Naive thymus-derived CD4-positive, alpha-beta T cell (primary cell): ENCODE measurements at regions not wholly inside any gene's neighbourhood (a gene's known extent, or its start where the extent isn't known, plus 50 kb on each side); places are given as distances from the start of the nearest gene placed in this dataset.
A peak's percentile ranks its signal among the peaks of the same experiment; 100 is the strongest.

ENCODE experiments used
- ATAC-seq: fragments of 150-1000 bp; cut with Tn5 transposase; 2 replicates; pipeline ENCODE4 v1.10.0; 2021; ENCODE audit warnings: mild to moderate bottlenecking, moderate library complexity
- CTCF ChIA-PET: fragments of 350-600 bp; sonication (Branson Sonifier 250); formaldehyde crosslinking; loops from one replicate; lab custom pipeline; 2021; ENCODE audit warnings: antibody characterized with exemption; lab: Charles Lee
- POLR2A ChIA-PET: fragments of 350-600 bp; sonication (Branson Sonifier 250); formaldehyde crosslinking; loops from one replicate; lab custom pipeline; 2021; ENCODE audit warnings: antibody characterized with exemption, inconsistent platforms; lab: Charles Lee
- DNase-seq, 9 donors: peaks; one replicate each; pipeline versions ENCODE4 v3.0.0 to v3.0.0-alpha.2; 2020 to 2022; ENCODE audit warnings: mixed read lengths in 1 of 9
- H3K27ac ChIP-seq: one replicate; pipeline ENCODE4 v1.7.0; 2013; ENCODE audit warnings: mild to moderate bottlenecking, low read depth, low read length, moderate library complexity
- H3K27me3 ChIP-seq, 2 donors: one replicate each; pipeline ENCODE4 v1.7.0; 2013; ENCODE audit warnings: low read length in 2 of 2, mild to moderate bottlenecking in 2 of 2, moderate library complexity in 2 of 2; ENCODE audit not compliant: control insufficient read depth in 2 of 2, insufficient read depth in 2 of 2
- H3K36me3 ChIP-seq, 3 experiments: 1 replicate in 2 of 3; 2 replicates in 1 of 3; pipeline ENCODE4 v1.7.0; 2013; ENCODE audit warnings: low read length in 3 of 3, mild to moderate bottlenecking in 3 of 3, moderate library complexity in 1 of 3; ENCODE audit not compliant: insufficient read depth in 3 of 3, control insufficient read depth in 2 of 3
- H3K4me1 ChIP-seq, 2 donors: one replicate each; pipeline ENCODE4 v1.7.0; 2013; ENCODE audit warnings: low read length in 2 of 2, mild to moderate bottlenecking in 2 of 2, moderate library complexity in 1 of 2; ENCODE audit not compliant: control insufficient read depth in 2 of 2, insufficient read depth in 2 of 2
- H3K4me3 ChIP-seq: 2 replicates; pipeline ENCODE4 v1.7.0; 2013; ENCODE audit warnings: mild to moderate bottlenecking, low read length
- H3K9me3 ChIP-seq, 3 experiments: 1 replicate in 2 of 3; 2 replicates in 1 of 3; pipeline ENCODE4 v1.7.0; 2013; ENCODE audit warnings: low read length in 3 of 3; ENCODE audit not compliant: control insufficient read depth in 2 of 3
- H3K27ac Mint-ChIP-seq, 9 donors: one replicate each; pipeline ENCODE4 v1.8.0; 2020 to 2022; ENCODE audit warnings: mixed read lengths in 9 of 9, mild to moderate bottlenecking in 8 of 9, moderate library complexity in 5 of 9, inconsistent platforms in 2 of 9
- H3K27me3 Mint-ChIP-seq, 5 donors: one replicate each; pipeline ENCODE4 v1.8.0; 2021 to 2022; ENCODE audit warnings: mixed read lengths in 5 of 5, mild to moderate bottlenecking in 1 of 5
- H3K36me3 Mint-ChIP-seq, 5 donors: one replicate each; pipeline ENCODE4 v1.8.0; 2020 to 2022; ENCODE audit warnings: mixed read lengths in 5 of 5, mild to moderate bottlenecking in 3 of 5, inconsistent platforms in 1 of 5
- H3K4me1 Mint-ChIP-seq, 7 donors: one replicate each; pipeline ENCODE4 v1.8.0; 2020 to 2022; ENCODE audit warnings: mixed read lengths in 7 of 7, mild to moderate bottlenecking in 3 of 7, inconsistent platforms in 1 of 7
- H3K4me3 Mint-ChIP-seq, 10 donors: one replicate each; pipeline ENCODE4 v1.8.0; 2020 to 2022; ENCODE audit warnings: mild to moderate bottlenecking in 10 of 10, mixed read lengths in 10 of 10, moderate library complexity in 6 of 10, inconsistent platforms in 2 of 10
- H3K9me3 Mint-ChIP-seq, 11 donors: one replicate each; pipeline ENCODE4 v1.8.0; 2020 to 2022; ENCODE audit warnings: mixed read lengths in 11 of 11, mild to moderate bottlenecking in 4 of 11, inconsistent platforms in 1 of 11, moderate library complexity in 1 of 11
- intact Hi-C, 2 donors: fragments of 100-400 bp; cut with micrococcal nuclease; formaldehyde crosslinking; loops; one replicate each; pipeline ENCODE4 v1.15.1; 2023

- intact Hi-C loops = no loop called here
- Histone ChIP-seq H3K27me3 (no peaks in the 10 kb centered on the region), H3K36me3 (no peaks in the 10 kb centered on the region), H3K9me3 (no peaks in the 10 kb centered on the region), H3K4me3 (no peak overlapping the region), H3K27ac (no peak overlapping the region), H3K4me1 (no peaks in the 10 kb centered on the region)
- Mint-ChIP-seq H3K27me3 (peaks cover 3 to 23% (median 9%) of the 10 kb centered on the region in 5 donors), H3K9me3 (peaks cover 0 to 6% (median 0%) of the 10 kb centered on the region in 11 donors), H3K36me3 (no peaks in the 10 kb centered on the region), H3K4me3 (no peak overlapping the region), H3K27ac (no peak overlapping the region), H3K4me1 (no peaks in the 10 kb centered on the region)
- ChIA-PET POLR2A (no interaction called here), CTCF (no interaction called here)
- no peak for ATAC-seq
- DNase-seq = no peak
Measured at GRCh38 chr17:33595828-33596227, 302.7 kb upstream of the ASIC2 start.

GRCh38 chr17:33596899-33597298 lies 303.8 kb upstream of the ASIC2 start:
- peaks cover 0 to 4% (median 0%) of the 10 kb centered on the region in 11 donors for H3K9me3 Mint-ChIP-seq
- Histone ChIP-seq H3K36me3 (no peaks in the 10 kb centered on the region), H3K4me1 (no peaks in the 10 kb centered on the region), H3K27me3 (no peaks in the 10 kb centered on the region), H3K27ac (no peak overlapping the region), H3K9me3 (no peaks in the 10 kb centered on the region), H3K4me3 (no peak overlapping the region)
- no peaks in the 10 kb centered on the region for H3K36me3 Mint-ChIP-seq
- POLR2A ChIA-PET = no interaction called here
- DNase-seq (no peak), ATAC-seq (no peak)
- H3K27me3 Mint-ChIP-seq = peaks cover 3 to 18% (median 9%) of the 10 kb centered on the region in 5 donors
- H3K4me1 Mint-ChIP-seq = no peaks in the 10 kb centered on the region
- no peak overlapping the region for H3K27ac Mint-ChIP-seq
- no peak overlapping the region for H3K4me3 Mint-ChIP-seq
- intact Hi-C loops = no loop called here
- CTCF ChIA-PET = no interaction called here

GRCh38 chr17:33598797-33599196 lies 305.7 kb upstream of the ASIC2 start:
- no peaks in the 10 kb centered on the region for H3K36me3 Mint-ChIP-seq

GRCh38 chr17:33602981-33603380 lies 309.9 kb upstream of the ASIC2 start:
- peaks cover 0 to 1% (median 0%) of the 10 kb centered on the region in 7 donors for H3K4me1 Mint-ChIP-seq
- Histone ChIP-seq H3K4me3 (no peak overlapping the region), H3K36me3 (no peaks in the 10 kb centered on the region), H3K27me3 (no peaks in the 10 kb centered on the region), H3K9me3 (no peaks in the 10 kb centered on the region), H3K4me1 (no peaks in the 10 kb centered on the region), H3K27ac (no peak overlapping the region)
- H3K36me3 Mint-ChIP-seq = no peaks in the 10 kb centered on the region
- H3K27ac Mint-ChIP-seq = peak overlapping the region in 1 of 9 donors; percentile 15
- POLR2A ChIA-PET = no interaction called here
- intact Hi-C loops = no loop called here
- no peak overlapping the region for H3K4me3 Mint-ChIP-seq
- no peak for ATAC-seq
- CTCF ChIA-PET = no interaction called here
- no peak for DNase-seq
- H3K9me3 Mint-ChIP-seq = no peaks in the 10 kb centered on the region
- H3K27me3 Mint-ChIP-seq = peaks cover 0 to 33% (median 4%) of the 10 kb centered on the region in 5 donors

More at GRCh38 chr17:33598797-33599196, 305.7 kb upstream of the ASIC2 start:
- no peaks in the 10 kb centered on the region for H3K9me3 ChIP-seq
- no peak overlapping the region for H3K27ac ChIP-seq
- H3K4me1 Mint-ChIP-seq = no peaks in the 10 kb centered on the region
- H3K4me3 Mint-ChIP-seq = no peak overlapping the region
- H3K27ac Mint-ChIP-seq = no peak overlapping the region
- H3K27me3 ChIP-seq = no peaks in the 10 kb centered on the region
- H3K4me3 ChIP-seq = no peak overlapping the region
- no peaks in the 10 kb centered on the region for H3K36me3 ChIP-seq
- ChIA-PET CTCF (no interaction called here), POLR2A (no interaction called here)
- peaks cover 0 to 21% (median 0%) of the 10 kb centered on the region in 5 donors for H3K27me3 Mint-ChIP-seq
- no peaks in the 10 kb centered on the region for H3K4me1 ChIP-seq
- peaks cover 0 to 3% (median 0%) of the 10 kb centered on the region in 11 donors for H3K9me3 Mint-ChIP-seq
- intact Hi-C loops = no loop called here
- DNase-seq (no peak), ATAC-seq (no peak)

GRCh38 chr17:33603789-33604188 lies 310.7 kb upstream of the ASIC2 start:
- DNase-seq (no peak), ATAC-seq (no peak)
- Histone ChIP-seq H3K4me3 (no peak overlapping the region), H3K4me1 (no peaks in the 10 kb centered on the region), H3K36me3 (no peaks in the 10 kb centered on the region), H3K27me3 (no peaks in the 10 kb centered on the region), H3K9me3 (no peaks in the 10 kb centered on the region), H3K27ac (no peak overlapping the region)
- ChIA-PET CTCF (no interaction called here), POLR2A (no interaction called here)
- no peaks in the 10 kb centered on the region for H3K36me3 Mint-ChIP-seq
- no peak overlapping the region for H3K4me3 Mint-ChIP-seq
- no peak overlapping the region for H3K27ac Mint-ChIP-seq
- H3K9me3 Mint-ChIP-seq = no peaks in the 10 kb centered on the region
- peaks cover 0 to 33% (median 4%) of the 10 kb centered on the region in 5 donors for H3K27me3 Mint-ChIP-seq
- peaks cover 0 to 1% (median 0%) of the 10 kb centered on the region in 7 donors for H3K4me1 Mint-ChIP-seq
- intact Hi-C loops = no loop called here

GRCh38 chr17:33611532-33611931 lies 318.4 kb upstream of the ASIC2 start:
- Mint-ChIP-seq H3K4me1 (no peaks in the 10 kb centered on the region), H3K36me3 (no peaks in the 10 kb centered on the region), H3K27me3 (peaks cover 3 to 24% (median 10%) of the 10 kb centered on the region in 5 donors), H3K4me3 (no peak overlapping the region), H3K9me3 (peaks cover 0 to 8% (median 0%) of the 10 kb centered on the region in 11 donors), H3K27ac (no peak overlapping the region)
- H3K9me3 ChIP-seq = no peaks in the 10 kb centered on the region
- ChIA-PET CTCF (no interaction called here), POLR2A (no interaction called here)
- H3K4me3 ChIP-seq = no peak overlapping the region
- H3K4me1 ChIP-seq = no peaks in the 10 kb centered on the region
- intact Hi-C loops = no loop called here
- DNase-seq (no peak), ATAC-seq (no peak)
- no peaks in the 10 kb centered on the region for H3K36me3 ChIP-seq
- H3K27me3 ChIP-seq = no peaks in the 10 kb centered on the region
- H3K27ac ChIP-seq = no peak overlapping the region

GRCh38 chr17:33615861-33616260 lies 322.8 kb upstream of the ASIC2 start:
- no peaks in the 10 kb centered on the region for H3K4me1 Mint-ChIP-seq
- ATAC-seq (no peak), DNase-seq (no peak)
- no peaks in the 10 kb centered on the region for H3K36me3 ChIP-seq
- ChIA-PET POLR2A (no interaction called here), CTCF (no interaction called here)
- no peaks in the 10 kb centered on the region for H3K9me3 ChIP-seq
- H3K27ac Mint-ChIP-seq = no peak overlapping the region
- H3K27me3 ChIP-seq = no peaks in the 10 kb centered on the region
- H3K27me3 Mint-ChIP-seq = peaks cover 7 to 22% (median 13%) of the 10 kb centered on the region in 5 donors
- no peak overlapping the region for H3K4me3 Mint-ChIP-seq
- no peak overlapping the region for H3K27ac ChIP-seq
- H3K9me3 Mint-ChIP-seq = peaks cover 0 to 7% (median 2%) of the 10 kb centered on the region in 11 donors
- intact Hi-C loops = no loop called here
- H3K4me3 ChIP-seq = no peak overlapping the region
- no peaks in the 10 kb centered on the region for H3K4me1 ChIP-seq
- no peaks in the 10 kb centered on the region for H3K36me3 Mint-ChIP-seq
